SK-N-MC (cell line): ENCODE measurements at regions not wholly inside any gene's neighbourhood (a gene's known extent, or its start where the extent isn't known, plus 50 kb on each side); places are given as distances from the start of the nearest gene placed in this dataset.

Experiments used
- EZH2 ChIP-seq: fragments of 200-600 bp; sonication (generic); IDR thresholded peaks from one replicate; pipeline ENCODE4 v1.6.1; 2017; ENCODE audit warnings: antibody characterized with exemption
- FOXP2 ChIP-seq: optimal IDR thresholded peaks from 2 replicates; pipeline ENCODE3; 2011; ENCODE audit warnings: mild to moderate bottlenecking, moderate library complexity; ENCODE audit not compliant: insufficient read depth; ENCODE audit errors: extremely low read length, control extremely low read depth
- POLR2AphosphoS5 ChIP-seq: IDR thresholded peaks from 2 replicates; pipeline ENCODE4 v1.6.1; 2012; ENCODE audit warnings: mild to moderate bottlenecking, low read depth, low read length, borderline replicate concordance

DNA sequence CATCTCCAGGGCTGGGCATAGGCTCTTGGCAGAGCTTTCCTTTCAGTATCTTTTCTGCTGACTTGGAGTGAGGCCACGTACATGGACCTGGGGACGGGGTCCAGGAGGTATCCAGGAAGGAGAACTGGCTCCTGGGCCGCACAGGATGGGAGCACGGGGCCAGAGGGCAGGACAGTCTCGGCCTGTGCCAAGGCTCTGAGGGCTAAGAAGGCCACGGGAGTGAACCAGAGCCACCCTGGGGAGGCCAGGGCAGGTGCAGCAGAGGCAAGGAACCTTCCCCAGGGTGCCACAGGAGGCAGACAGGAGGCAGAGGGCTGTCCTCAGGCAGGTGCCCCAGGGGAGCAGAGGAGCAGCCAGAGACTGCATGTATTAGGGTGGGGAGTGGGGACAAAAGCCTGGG, 50.3 kb downstream of the PLXNA1 start:
- TF ChIP-seq EZH2, result no peak
- no peak for TF ChIP-seq POLR2AphosphoS5
- no peak for TF ChIP-seq FOXP2
